Epithelial cell of esophagus (primary cell): ENCODE measurements at regions not wholly inside any gene's neighbourhood (a gene's known extent, or its start where the extent isn't known, plus 50 kb on each side); places are given as distances from the start of the nearest gene placed in this dataset.
A peak's percentile ranks its signal among the peaks of the same experiment; 100 is the strongest.

Experiments
- DNase-seq: peaks from one replicate; pipeline ENCODE4 v3.0.0; 2010; ENCODE audit warnings: low read depth
- H3K4me3 ChIP-seq: 2 replicates; pipeline ENCODE4 v1.5.1; 2011; ENCODE audit warnings: mild to moderate bottlenecking, low read length, control low read depth
- CTCF ChIP-seq: IDR thresholded peaks from 2 replicates; pipeline ENCODE4 v1.5.1; 2011; ENCODE audit warnings: low read depth, mild to moderate bottlenecking, low read length, control low read depth, inconsistent platforms; ENCODE audit not compliant: insufficient read depth; ENCODE audit errors: missing control alignments

GRCh38 chr2:208648368-208648767, 241.8 kb downstream of the PTH2R start:
- no peak for TF ChIP-seq CTCF
- no peak overlapping the region for H3K4me3 ChIP-seq
- DNase-seq, result no peak

GRCh38 chr2:208653383-208653782, 246.8 kb downstream of the PTH2R start:
- TF ChIP-seq CTCF, result no peak
- H3K4me3 ChIP-seq, result no peak overlapping the region
- no peak for DNase-seq

GRCh38 chr2:208654056-208654455, 247.5 kb downstream of the PTH2R start:
- DNase-seq, result no peak
- no peak overlapping the region for H3K4me3 ChIP-seq
- TF ChIP-seq CTCF, result no peak

- peak; percentile 4 for DNase-seq
- no peak for TF ChIP-seq CTCF
- H3K4me3 ChIP-seq, result no peak overlapping the region
Observed at GRCh38 chr2:208657468-208657867, 250.9 kb downstream of the PTH2R start.

- no peak overlapping the region for H3K4me3 ChIP-seq
- no peak for TF ChIP-seq CTCF
- no peak for DNase-seq
Observed at GRCh38 chr2:208669394-208669793, 262.8 kb downstream of the PTH2R start.

GRCh38 chr2:208671284-208671683, 264.7 kb downstream of the PTH2R start:
- DNase-seq, result no peak
- H3K4me3 ChIP-seq, result no peak overlapping the region
- TF ChIP-seq CTCF, result no peak

- no peak for DNase-seq
- no peak overlapping the region for H3K4me3 ChIP-seq
- no peak for TF ChIP-seq CTCF
Observed at GRCh38 chr2:208671886-208672680, 265.5 kb downstream of the PTH2R start.
